ENCODE measurements at regions not wholly inside any gene's neighbourhood (a gene's known extent, or its start where the extent isn't known, plus 50 kb on each side); places are given as distances from the start of the nearest gene placed in this dataset.
A peak's percentile ranks its signal among the peaks of the same experiment; 100 is the strongest.
"Not testable (repeated sequence)": the region's sequence is repeated elsewhere in the genome, so short reads cannot be mapped to it uniquely, and the experiment has no call there.

DNA sequence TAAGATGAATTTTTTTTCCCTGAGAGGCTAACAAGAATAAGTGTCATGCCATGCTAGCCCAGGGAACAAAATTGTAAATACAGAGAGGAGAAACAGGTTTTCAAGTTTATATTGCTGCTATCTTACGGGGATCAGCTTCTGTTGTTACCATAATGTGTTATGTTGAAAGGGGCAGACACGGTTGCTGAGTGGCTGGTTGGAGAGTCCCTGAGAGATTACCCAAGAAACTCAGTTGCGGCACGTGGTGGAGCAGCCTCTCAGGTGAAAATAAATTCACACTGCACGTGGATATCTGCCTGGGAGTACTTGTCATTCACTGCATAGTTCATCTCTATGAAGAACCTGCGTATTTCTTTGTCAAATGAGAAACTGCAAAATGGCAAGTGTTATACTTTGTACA is 293.6 kb downstream of the TDRD3 start:
- DNase-seq (ENCODE audit: low read depth in 3 of 3) = no peak

DNA sequence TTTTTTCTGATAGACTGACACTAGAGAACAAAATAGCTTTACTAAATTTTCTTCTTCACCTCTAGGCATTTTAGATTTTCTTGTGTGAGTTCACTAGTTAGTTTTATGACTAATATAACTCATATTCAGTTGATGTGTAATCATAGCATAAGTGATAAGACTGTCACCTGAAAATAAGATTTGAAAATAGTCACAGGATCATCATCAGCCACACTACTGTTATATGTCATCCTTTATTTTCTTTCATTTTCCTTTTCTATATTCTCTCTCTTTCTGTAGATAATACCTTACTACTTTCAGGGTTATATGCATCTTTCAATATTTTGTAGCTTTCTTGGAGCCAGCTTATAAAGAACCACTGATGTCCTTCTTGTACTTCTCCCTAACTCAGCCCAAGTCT is 292.6 kb downstream of the TDRD3 start:
- DNase-seq (ENCODE audit: low read depth in 3 of 3) = no peak

GRCh38 chr13:60689076-60689475 is 292.1 kb downstream of the TDRD3 start:
- DNase-seq (ENCODE audit: low read depth in 3 of 3) = no peak

DNA sequence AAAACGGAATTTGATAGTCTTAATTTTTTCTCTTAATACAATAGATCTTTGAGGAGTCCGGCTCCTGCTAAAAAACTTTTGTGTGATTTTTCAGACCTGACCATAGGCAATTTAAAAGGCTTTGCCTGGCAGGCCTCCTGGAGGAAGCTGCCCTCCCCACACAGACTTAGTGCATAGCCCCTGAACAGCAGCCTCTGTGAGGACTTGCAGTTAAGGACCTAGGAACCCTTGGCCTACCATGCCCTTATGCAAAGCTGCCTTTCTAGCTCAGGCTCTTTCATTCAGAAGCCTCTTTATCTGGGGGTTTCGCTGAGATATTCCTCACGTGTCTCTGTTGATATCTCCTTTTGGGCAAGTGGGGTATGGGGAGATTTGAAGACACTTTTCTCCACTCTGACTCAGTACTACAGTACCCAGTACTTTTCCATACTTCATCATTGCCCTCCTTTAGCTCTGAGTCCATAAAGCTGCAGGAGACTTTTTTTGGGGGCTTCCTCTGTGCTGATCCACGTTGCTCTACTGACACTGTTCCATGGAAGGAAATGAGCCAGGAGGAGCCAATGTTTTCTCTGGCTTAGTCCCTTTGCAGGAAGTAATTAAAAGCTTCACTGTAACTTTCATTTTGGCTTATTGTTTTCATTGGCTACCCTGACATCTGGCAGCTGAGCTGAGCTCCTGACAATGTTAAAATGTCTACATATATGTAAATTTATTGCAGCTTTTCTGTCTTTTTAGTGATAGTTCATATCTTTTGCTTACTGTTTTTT is 283.1 kb downstream of the TDRD3 start:
- no peak for DNase-seq (ENCODE audit: low read depth in 3 of 3)

GRCh38 chr13:60679131-60679530 is 282.1 kb downstream of the TDRD3 start:
- no peak for DNase-seq (ENCODE audit: low read depth in 3 of 3)

DNA sequence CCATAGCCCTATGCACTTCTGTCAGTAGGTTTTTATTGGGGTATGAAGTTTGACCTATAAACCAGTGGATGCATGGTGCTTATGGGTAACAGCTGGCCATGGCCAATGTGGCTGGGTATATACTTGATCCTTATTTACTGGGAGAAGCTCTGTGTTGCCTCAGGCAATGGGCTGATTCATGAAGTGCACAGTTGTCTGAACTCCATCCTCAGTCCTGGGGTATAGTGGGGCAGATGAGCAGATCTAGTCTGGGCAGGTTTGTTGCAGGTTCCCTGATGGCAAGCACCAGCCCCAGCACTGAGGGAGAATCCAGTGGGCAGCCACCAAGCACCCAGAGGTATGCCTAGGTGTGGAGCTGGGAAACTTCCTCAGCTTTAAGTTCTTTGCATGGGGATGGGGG is 274.4 kb downstream of the TDRD3 start:
- no peak for DNase-seq (ENCODE audit: low read depth in 3 of 3)

DNA sequence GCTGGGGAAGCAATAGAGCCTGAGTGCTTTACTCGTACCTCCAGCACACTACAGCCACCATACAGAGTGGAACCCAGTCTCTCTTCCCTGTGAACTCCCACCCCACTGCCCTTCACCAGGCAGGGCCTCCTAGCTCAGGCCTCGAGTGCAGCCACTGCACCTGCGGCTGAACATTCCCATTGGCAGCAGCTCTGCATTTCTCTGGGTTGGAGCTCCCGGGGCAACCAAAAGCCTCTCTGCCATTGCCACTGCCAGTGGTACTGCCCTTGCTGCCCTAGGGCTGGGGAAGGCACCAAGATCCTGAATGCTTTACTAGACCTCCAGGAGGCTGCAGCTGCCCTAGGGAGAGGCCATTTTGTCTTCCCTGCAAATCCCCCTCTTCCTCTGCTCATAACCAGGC is 266.8 kb downstream of the TDRD3 start:
- no peak for DNase-seq (ENCODE audit: low read depth in 3 of 3)

GRCh38 chr13:60662595-60662994 is 265.6 kb downstream of the TDRD3 start:
- DNase-seq (ENCODE audit: low read depth in 3 of 3) = no peak

DNA sequence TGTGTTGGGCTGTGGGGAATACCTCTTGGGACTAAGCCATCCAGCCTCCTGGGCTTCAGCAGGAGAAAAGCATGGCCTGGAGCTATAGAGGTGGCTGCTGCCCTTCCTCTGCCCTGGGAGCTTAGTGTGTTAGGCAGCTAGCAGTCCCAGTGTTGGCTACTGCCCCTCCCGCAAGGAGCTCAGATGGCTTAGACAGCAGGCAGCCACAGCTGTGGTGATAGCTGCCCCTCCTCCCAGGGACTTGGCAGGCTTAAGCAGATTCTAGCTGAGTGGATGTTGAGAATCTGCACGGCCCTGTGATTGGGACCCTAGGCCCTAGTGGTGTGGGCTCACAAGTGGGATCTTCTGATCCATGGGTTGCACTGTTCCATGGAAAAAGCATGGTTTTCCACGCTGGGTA is 264.5 kb downstream of the TDRD3 start:
- no peak for DNase-seq (ENCODE audit: low read depth in 3 of 3)

- DNase-seq (ENCODE audit: low read depth in 3 of 3) = not testable (repeated sequence)
Observed at GRCh38 chr13:60657586-60657985, 260.6 kb downstream of the TDRD3 start.

DNA sequence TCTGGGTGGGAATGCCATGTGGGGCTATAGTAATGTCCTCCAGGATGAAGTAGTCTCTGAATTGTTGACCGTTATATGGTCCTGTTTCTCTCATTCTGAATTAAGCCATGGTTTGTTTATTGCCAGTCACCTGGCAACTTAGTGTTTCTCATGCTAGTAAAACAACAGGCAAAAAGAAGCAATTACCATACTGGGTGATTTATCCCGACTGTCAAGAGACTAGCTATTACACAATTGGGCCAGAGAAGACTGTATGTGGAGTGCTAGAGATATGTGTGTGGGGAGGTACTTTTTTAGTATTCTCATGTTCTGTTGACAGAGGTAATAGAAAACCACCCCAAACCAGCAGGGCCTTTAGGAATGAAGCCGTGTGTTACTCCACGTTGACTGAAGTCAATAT is 258.2 kb downstream of the TDRD3 start:
- DNase-seq (ENCODE audit: low read depth in 3 of 3) = no peak

GRCh38 chr13:60654415-60654814 is 257.4 kb downstream of the TDRD3 start:
- DNase-seq (ENCODE audit: low read depth in 3 of 3) = no peak

- no peak for DNase-seq (ENCODE audit: low read depth in 3 of 3)
Observed at GRCh38 chr13:60647547-60647946, 250.5 kb downstream of the TDRD3 start.

GRCh38 chr13:60646620-60647019 is 249.6 kb downstream of the TDRD3 start:
- DNase-seq (ENCODE audit: low read depth in 3 of 3) = no peak

DNA sequence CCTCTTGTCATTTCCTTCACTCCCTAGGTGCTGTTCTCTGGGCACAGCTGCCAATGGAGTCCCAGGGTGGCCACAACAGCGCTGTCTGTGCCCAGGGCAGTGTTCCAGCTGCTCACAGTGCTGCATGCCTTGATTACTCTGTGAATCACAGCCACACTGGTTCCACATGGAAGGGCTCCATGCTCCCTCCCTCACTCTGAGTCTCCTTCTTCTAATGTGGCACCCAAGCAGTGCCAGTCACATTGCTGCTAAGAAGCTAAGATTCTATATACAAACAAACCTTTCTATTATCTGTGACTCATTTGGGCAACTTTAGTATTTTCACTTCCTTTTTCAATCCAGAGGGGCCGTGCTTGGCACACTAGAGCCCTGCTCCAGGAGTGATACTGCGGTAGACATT is 248.7 kb downstream of the TDRD3 start:
- no peak for DNase-seq (ENCODE audit: low read depth in 3 of 3)

DNA sequence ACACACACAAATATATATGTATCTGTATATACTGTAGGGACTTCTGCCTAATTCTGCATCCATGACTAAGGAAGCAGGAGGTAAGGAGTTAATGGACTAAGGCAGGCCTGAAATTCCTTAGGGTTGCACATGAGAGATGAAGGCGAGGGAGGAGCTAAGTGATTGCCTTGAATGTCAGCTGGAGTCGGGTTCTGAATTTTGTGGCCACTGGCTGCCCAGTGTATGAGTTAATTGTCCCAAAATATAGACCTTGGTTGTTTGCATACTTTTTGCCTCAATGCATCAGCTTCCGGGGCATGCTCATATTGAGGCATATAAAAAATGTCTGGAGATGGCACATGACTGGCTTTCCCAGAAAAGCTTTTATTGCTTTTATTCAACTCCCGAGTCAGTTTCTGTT is 245.5 kb downstream of the TDRD3 start:
- DNase-seq (ENCODE audit: low read depth in 3 of 3) = no peak

- no peak for DNase-seq (ENCODE audit: low read depth in 3 of 3)
Observed at GRCh38 chr13:60629158-60629557, 232.1 kb downstream of the TDRD3 start.

GRCh38 chr13:60627071-60627686 is 230.2 kb downstream of the TDRD3 start:
- DNase-seq (ENCODE audit: low read depth in 3 of 3) = peak in 1 of 3 experiments; percentile 2
